MM.1S (cell line): ENCODE measurements at regions not wholly inside any gene's neighbourhood (a gene's known extent, or its start where the extent isn't known, plus 50 kb on each side); places are given as distances from the start of the nearest gene placed in this dataset.

Experiments used
- EZH2 ChIP-seq: fragments of 300-600 bp; sonication (generic); optimal IDR thresholded peaks from 2 replicates; pipeline ENCODE3; 2017; ENCODE audit warnings: low read depth, mild to moderate bottlenecking, antibody characterized with exemption, low read length, mixed read lengths
- EZH2phosphoT487 ChIP-seq: fragments of 300-600 bp; sonication (generic); IDR thresholded peaks from 2 replicates; pipeline ENCODE4 v1.6.1; 2018; ENCODE audit warnings: antibody characterized with exemption, low read length
- TF ChIP-seq, protein P1 (sequence below): fragments of 300-600 bp; sonication (generic); IDR thresholded peaks from 2 replicates; pipeline ENCODE4 v1.5.1; 2016; ENCODE audit warnings: antibody characterized with exemption, low read length, mixed read lengths

DNA sequence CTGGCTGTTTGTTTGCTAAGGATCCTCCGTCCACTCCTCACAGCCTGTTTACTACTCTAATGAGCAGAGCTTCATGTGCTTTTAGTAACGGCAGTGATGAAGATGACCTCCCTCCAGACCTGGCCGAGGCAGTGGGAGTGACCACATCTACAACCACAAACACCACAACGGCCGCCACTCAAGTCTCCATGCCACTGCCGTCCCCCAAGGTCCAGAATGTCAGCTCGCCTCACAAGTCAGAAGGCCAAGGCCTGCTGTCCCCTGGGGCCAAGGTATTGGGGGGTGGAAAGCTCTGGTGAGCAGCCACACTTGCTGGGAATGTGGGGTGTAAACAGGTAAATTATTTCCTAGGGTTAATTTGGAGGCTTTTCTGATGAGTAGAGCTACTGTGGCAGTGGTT lies 926.4 kb downstream of the IPMK start:
- TF ChIP-seq, protein P1, sequence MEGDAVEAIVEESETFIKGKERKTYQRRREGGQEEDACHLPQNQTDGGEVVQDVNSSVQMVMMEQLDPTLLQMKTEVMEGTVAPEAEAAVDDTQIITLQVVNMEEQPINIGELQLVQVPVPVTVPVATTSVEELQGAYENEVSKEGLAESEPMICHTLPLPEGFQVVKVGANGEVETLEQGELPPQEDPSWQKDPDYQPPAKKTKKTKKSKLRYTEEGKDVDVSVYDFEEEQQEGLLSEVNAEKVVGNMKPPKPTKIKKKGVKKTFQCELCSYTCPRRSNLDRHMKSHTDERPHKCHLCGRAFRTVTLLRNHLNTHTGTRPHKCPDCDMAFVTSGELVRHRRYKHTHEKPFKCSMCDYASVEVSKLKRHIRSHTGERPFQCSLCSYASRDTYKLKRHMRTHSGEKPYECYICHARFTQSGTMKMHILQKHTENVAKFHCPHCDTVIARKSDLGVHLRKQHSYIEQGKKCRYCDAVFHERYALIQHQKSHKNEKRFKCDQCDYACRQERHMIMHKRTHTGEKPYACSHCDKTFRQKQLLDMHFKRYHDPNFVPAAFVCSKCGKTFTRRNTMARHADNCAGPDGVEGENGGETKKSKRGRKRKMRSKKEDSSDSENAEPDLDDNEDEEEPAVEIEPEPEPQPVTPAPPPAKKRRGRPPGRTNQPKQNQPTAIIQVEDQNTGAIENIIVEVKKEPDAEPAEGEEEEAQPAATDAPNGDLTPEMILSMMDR = no peak
- TF ChIP-seq EZH2 (no peak), EZH2phosphoT487 (no peak)
